Chondrocyte (in vitro differentiated cells): ENCODE measurements at regions not wholly inside any gene's neighbourhood (a gene's known extent, or its start where the extent isn't known, plus 50 kb on each side); places are given as distances from the start of the nearest gene placed in this dataset.

Source experiments
- DNase-seq: peaks from one replicate; pipeline ENCODE4 v3.0.0; 2021; ENCODE audit warnings: mixed read lengths, low spot score
- H3K27ac Mint-ChIP-seq: one replicate; pipeline ENCODE4 v1.8.0; 2021; ENCODE audit warnings: mild to moderate bottlenecking, moderate library complexity, mixed read lengths; ENCODE audit not compliant: unreplicated experiment
- H3K27me3 Mint-ChIP-seq: 2 replicates; pipeline ENCODE4 v1.8.0; 2021; ENCODE audit warnings: low read depth, mixed read lengths
- H3K36me3 Mint-ChIP-seq: 2 replicates; pipeline ENCODE4 v1.8.0; 2021; ENCODE audit warnings: low read depth, mixed read lengths
- H3K4me1 Mint-ChIP-seq: 2 replicates; pipeline ENCODE4 v1.8.0; 2021; ENCODE audit warnings: low read depth, mild to moderate bottlenecking, mixed read lengths
- H3K4me3 Mint-ChIP-seq: one replicate; pipeline ENCODE4 v1.8.0; 2021; ENCODE audit warnings: mild to moderate bottlenecking, moderate library complexity, mixed read lengths; ENCODE audit not compliant: unreplicated experiment
- H3K9me3 Mint-ChIP-seq: 2 replicates; pipeline ENCODE4 v1.8.0; 2021; ENCODE audit warnings: low read depth, mixed read lengths
- CTCF ChIP-seq: fragments of 200-600 bp; sonication (generic); IDR thresholded peaks from 2 replicates; pipeline ENCODE4 v1.5.0; 2021; ENCODE audit warnings: antibody characterized with exemption, mild to moderate bottlenecking, moderate library complexity

- no peak for DNase-seq
- H3K4me3 Mint-ChIP-seq, result no peak overlapping the region
- H3K27me3 Mint-ChIP-seq, result peaks cover 46% of the 10 kb centered on the region
- no peaks in the 10 kb centered on the region for H3K9me3 Mint-ChIP-seq
- H3K27ac Mint-ChIP-seq, result no peak overlapping the region
- no peak for TF ChIP-seq CTCF
- peaks cover 5% of the 10 kb centered on the region for H3K4me1 Mint-ChIP-seq
- peaks cover 2% of the 10 kb centered on the region for H3K36me3 Mint-ChIP-seq
Measured at GRCh38 chr17:77072670-77073069, 68.1 kb upstream of the SEC14L1 start.

GRCh38 chr17:77074681-77075080 is 66.1 kb upstream of the SEC14L1 start:
- peaks cover 5% of the 10 kb centered on the region for H3K4me1 Mint-ChIP-seq
- no peak for DNase-seq
- no peaks in the 10 kb centered on the region for H3K9me3 Mint-ChIP-seq
- H3K27ac Mint-ChIP-seq, result no peak overlapping the region
- no peak overlapping the region for H3K4me3 Mint-ChIP-seq
- no peak for TF ChIP-seq CTCF
- peaks cover 2% of the 10 kb centered on the region for H3K36me3 Mint-ChIP-seq
- peaks cover 42% of the 10 kb centered on the region for H3K27me3 Mint-ChIP-seq

- TF ChIP-seq CTCF, result no peak
- Mint-ChIP-seq H3K27me3 (peaks cover 35% of the 10 kb centered on the region), H3K4me3 (no peak overlapping the region), H3K36me3 (peaks cover 2% of the 10 kb centered on the region), H3K9me3 (no peaks in the 10 kb centered on the region), H3K4me1 (peaks cover 5% of the 10 kb centered on the region), H3K27ac (no peak overlapping the region)
- no peak for DNase-seq
Measured at GRCh38 chr17:77076124-77076830, 64.5 kb upstream of the SEC14L1 start.

- Mint-ChIP-seq H3K27ac (no peak overlapping the region), H3K36me3 (no peaks in the 10 kb centered on the region), H3K27me3 (peaks cover 8% of the 10 kb centered on the region), H3K4me3 (no peak overlapping the region), H3K4me1 (peaks cover 11% of the 10 kb centered on the region), H3K9me3 (no peaks in the 10 kb centered on the region)
- no peak for DNase-seq
- TF ChIP-seq CTCF, result no peak
Measured at GRCh38 chr17:77083531-77083930, 57.2 kb upstream of the SEC14L1 start.

GRCh38 chr17:77085926-77086432 is 54.8 kb upstream of the SEC14L1 start:
- Mint-ChIP-seq H3K4me1 (peaks cover 23% of the 10 kb centered on the region), H3K27ac (no peak overlapping the region)

More at GRCh38 chr17:77085926-77086432, 54.8 kb upstream of the SEC14L1 start:
- H3K36me3 Mint-ChIP-seq, result no peaks in the 10 kb centered on the region
- DNase-seq, result no peak
- no peak overlapping the region for H3K4me3 Mint-ChIP-seq
- peaks cover 3% of the 10 kb centered on the region for H3K27me3 Mint-ChIP-seq
- no peaks in the 10 kb centered on the region for H3K9me3 Mint-ChIP-seq
- no peak for TF ChIP-seq CTCF
